ENCODE measurements at regions not wholly inside any gene's neighbourhood (a gene's known extent, or its start where the extent isn't known, plus 50 kb on each side); places are given as distances from the start of the nearest gene placed in this dataset.

- TF ChIP-seq EZH2phosphoT487 (IDR thresholded peaks at IDR 0.05; ENCODE audit: low read depth): no peak
- TF ChIP-seq CTCF (IDR thresholded peaks at IDR 0.05; ENCODE audit: low read depth, low read length): no peak
These were observed 250.4 kb downstream of the C6orf118 start for GRCh38 chr6:165059032-165059431.
